ENCODE measurements at regions not wholly inside any gene's neighbourhood (a gene's known extent, or its start where the extent isn't known, plus 50 kb on each side); places are given as distances from the start of the nearest gene placed in this dataset.

DNA sequence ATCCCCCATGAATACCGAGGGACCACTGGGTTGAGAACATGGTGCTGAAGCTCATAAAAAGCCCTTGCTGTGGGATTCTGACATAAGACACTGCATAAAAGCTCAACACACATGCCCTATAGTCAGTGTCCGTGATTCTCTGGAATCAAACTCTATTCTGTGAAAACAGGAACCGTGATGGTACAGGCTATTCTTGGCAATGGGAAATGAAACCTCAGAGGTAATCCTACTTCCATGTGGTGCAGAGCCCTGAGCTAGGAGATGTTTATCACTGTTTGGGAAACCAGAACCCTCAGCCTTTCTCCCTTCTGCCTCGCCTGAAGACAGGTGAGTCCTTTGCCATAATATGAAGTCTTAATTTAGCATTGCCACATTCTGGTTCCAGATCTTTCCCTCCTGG lies 80.8 kb upstream of the PRSS1 start:
- TF ChIP-seq EP300 (IDR thresholded peaks at IDR 0.05): no peak
- TF ChIP-seq CTCF (IDR thresholded peaks at IDR 0.05): no peak
- TF ChIP-seq POLR2A (IDR thresholded peaks at IDR 0.05): no peak
- TF ChIP-seq POLR2AphosphoS5 (IDR thresholded peaks at IDR 0.05): no peak
